Peyer's patch (tissue), 4 donors: ENCODE measurements at regions not wholly inside any gene's neighbourhood (a gene's known extent, or its start where the extent isn't known, plus 50 kb on each side); places are given as distances from the start of the nearest gene placed in this dataset.

Experiments
- DNase-seq, 3 donors: peaks; one replicate each; pipeline ENCODE4 v3.0.0-alpha.2; 2017 to 2019
- H3K27ac ChIP-seq, 4 donors: fragments of 200-600 bp; sonication (generic); one replicate each; pipeline ENCODE4 v1.5.1; 2016 to 2019
- H3K27me3 ChIP-seq, 2 donors: fragments of 200-600 bp; sonication (generic); one replicate each; pipeline ENCODE4 v1.5.1; 2019
- H3K36me3 ChIP-seq, 3 donors: fragments of 200-600 bp; sonication (generic); one replicate each; pipeline ENCODE4 v1.5.1; 2016 to 2019
- H3K4me1 ChIP-seq, 4 donors: fragments of 200-600 bp; sonication (generic); one replicate each; pipeline ENCODE4 v1.5.1; 2016 to 2019
- H3K4me3 ChIP-seq, 4 donors: fragments of 200-600 bp; sonication (generic); 1 replicate in 3 of 4; 2 replicates in 1 of 4; pipeline ENCODE4 v1.5.1; 2016 to 2019; ENCODE audit warnings: mild to moderate bottlenecking in 1 of 4
- H3K9me3 ChIP-seq, 4 donors: fragments of 200-600 bp; sonication (generic); one replicate each; pipeline ENCODE4 v1.5.1; 2016 to 2019; ENCODE audit warnings: mild to moderate bottlenecking in 1 of 4
- POLR2A ChIP-seq, 2 donors: fragments of 450-650 bp; IDR thresholded peaks; one replicate each; pipeline ENCODE4 v1.5.1; 2017; ENCODE audit warnings: antibody characterized with exemption in 2 of 2, mild to moderate bottlenecking in 2 of 2, moderate library complexity in 2 of 2
- TF ChIP-seq, protein P1 (sequence below), 6 experiments: fragments of 450-650 bp in 4 of 6; fragments of 200-600 bp in 2 of 6; sonication (generic) in 1 of 6; IDR thresholded peaks; one replicate each; pipeline ENCODE4 v1.5.1; 2017 to 2019; ENCODE audit warnings: antibody characterized with exemption in 6 of 6, mild to moderate bottlenecking in 3 of 6, moderate library complexity in 1 of 6

DNA sequence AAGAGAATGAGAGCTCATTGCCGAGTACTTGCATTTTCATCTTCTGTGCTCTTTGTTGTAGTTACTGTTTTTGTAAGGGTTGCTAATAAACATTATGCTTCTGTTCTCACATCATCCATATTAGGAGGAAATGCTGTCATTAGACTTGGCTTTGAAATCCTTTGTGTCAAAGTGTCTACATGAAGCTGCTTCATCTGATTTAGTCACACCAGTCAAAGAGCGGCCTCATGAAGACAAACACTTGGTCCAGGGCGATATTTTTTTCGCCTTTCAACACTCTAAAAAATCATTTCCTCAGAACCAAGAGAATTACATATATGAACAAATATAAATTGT, 105.0 kb downstream of the SPRY2 start:
- H3K36me3 ChIP-seq: no peaks in the 10 kb centered on the region
- no peaks in the 10 kb centered on the region for H3K9me3 ChIP-seq
- H3K4me1 ChIP-seq: no peaks in the 10 kb centered on the region
- H3K27me3 ChIP-seq: no peaks in the 10 kb centered on the region
- TF ChIP-seq, protein P1, sequence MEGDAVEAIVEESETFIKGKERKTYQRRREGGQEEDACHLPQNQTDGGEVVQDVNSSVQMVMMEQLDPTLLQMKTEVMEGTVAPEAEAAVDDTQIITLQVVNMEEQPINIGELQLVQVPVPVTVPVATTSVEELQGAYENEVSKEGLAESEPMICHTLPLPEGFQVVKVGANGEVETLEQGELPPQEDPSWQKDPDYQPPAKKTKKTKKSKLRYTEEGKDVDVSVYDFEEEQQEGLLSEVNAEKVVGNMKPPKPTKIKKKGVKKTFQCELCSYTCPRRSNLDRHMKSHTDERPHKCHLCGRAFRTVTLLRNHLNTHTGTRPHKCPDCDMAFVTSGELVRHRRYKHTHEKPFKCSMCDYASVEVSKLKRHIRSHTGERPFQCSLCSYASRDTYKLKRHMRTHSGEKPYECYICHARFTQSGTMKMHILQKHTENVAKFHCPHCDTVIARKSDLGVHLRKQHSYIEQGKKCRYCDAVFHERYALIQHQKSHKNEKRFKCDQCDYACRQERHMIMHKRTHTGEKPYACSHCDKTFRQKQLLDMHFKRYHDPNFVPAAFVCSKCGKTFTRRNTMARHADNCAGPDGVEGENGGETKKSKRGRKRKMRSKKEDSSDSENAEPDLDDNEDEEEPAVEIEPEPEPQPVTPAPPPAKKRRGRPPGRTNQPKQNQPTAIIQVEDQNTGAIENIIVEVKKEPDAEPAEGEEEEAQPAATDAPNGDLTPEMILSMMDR (IDR thresholded peaks at IDR 0.05): no peak
- no peak for TF ChIP-seq POLR2A (IDR thresholded peaks at IDR 0.05)
- peak overlapping the region in 1 of 4 donors; percentile 45 for H3K27ac ChIP-seq
- peak overlapping the region in 2 of 4 donors; percentile 1 to 2 for H3K4me3 ChIP-seq
- DNase-seq: no peak

DNA sequence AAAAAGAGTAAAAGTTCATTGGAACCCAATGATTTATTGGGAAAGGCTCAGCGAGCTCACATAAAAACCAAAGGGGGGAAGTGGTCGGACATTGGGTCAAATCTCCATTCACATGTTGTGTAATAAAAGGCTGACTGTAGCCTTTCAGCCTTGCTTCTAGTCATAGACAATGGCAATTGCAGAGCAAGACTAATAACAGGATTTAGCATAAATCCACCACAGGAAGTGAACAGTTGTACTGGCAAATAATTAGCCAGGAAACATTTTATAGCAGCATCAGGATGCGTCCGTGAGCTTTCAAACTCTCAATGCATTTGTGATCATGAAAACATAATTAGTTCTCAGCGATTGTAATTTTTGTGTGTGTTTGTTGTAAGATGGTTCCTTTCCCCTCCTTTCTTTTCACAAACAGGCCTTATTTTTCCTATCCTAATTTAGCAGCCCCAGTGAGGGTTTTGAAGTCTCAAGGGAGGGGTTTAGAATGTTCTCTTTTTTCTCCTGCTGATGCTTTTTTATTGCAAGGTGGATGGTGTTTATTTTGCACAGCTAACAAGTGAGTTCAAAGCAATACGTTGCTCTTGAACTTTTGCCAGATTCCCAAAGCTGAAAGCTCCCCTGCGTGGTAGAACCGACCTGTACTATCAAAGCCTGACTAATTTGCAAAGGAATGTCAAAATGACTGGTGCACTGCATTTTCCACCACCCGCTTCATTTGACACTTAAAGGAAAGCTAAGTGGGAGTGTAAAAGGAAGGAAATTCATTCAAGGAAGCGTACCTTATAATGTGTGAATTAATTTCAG, 105.6 kb downstream of the SPRY2 start:
- no peak for DNase-seq
- Histone ChIP-seq H3K4me1 (no peaks in the 10 kb centered on the region), H3K36me3 (no peaks in the 10 kb centered on the region), H3K27ac (peak overlapping the region in 1 of 4 donors; percentile 45), H3K4me3 (peak overlapping the region in 2 of 4 donors; percentile 1 to 2), H3K27me3 (no peaks in the 10 kb centered on the region), H3K9me3 (no peaks in the 10 kb centered on the region)
- TF ChIP-seq POLR2A (IDR thresholded peaks at IDR 0.05): no peak
- TF ChIP-seq, protein P1 (IDR thresholded peaks at IDR 0.05): no peak

DNA sequence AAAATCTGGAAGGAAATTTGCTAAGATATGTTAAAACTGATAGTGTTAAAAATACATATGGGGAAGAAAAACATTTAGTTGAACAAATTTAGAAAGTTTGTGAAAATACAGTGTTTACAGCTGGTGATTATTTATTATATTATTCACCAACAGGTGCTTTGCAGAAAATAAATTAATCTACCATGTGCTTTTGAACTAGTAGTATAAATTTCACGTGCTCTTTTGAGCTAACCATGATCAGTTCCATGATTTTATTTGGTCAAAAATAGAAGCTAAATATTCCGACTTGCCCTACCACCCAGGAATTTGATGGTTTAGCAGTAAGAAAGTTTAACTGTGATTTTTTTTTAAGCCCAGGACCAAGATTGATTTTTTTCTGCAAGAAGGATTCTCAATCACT, 113.3 kb downstream of the SPRY2 start:
- Histone ChIP-seq H3K27ac (no peak overlapping the region), H3K9me3 (no peaks in the 10 kb centered on the region), H3K4me1 (no peaks in the 10 kb centered on the region), H3K4me3 (no peak overlapping the region), H3K36me3 (no peaks in the 10 kb centered on the region), H3K27me3 (no peaks in the 10 kb centered on the region)
- no peak for TF ChIP-seq POLR2A (IDR thresholded peaks at IDR 0.05)
- TF ChIP-seq, protein P1 (IDR thresholded peaks at IDR 0.05): no peak
- DNase-seq: no peak

DNA sequence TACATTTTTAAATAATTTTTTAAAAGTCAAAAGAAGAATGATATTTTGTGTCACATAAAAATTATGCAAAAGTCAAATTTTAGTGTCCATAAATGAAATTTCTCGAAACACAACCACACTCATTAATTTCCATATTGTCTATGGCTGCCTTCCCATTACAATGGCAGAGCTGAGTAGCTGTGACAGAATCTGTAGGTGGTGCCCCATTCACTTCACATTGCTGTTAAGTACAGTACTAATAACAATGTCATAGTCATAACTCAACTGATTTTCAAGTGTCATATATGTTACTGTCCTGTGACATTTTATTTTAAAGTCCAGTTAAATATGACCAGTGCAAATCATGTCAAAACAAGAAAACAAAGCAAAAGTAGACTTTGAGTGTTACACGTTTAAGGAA, 114.3 kb downstream of the SPRY2 start:
- Histone ChIP-seq H3K27me3 (no peaks in the 10 kb centered on the region), H3K4me1 (no peaks in the 10 kb centered on the region), H3K4me3 (no peak overlapping the region), H3K9me3 (no peaks in the 10 kb centered on the region), H3K36me3 (no peaks in the 10 kb centered on the region), H3K27ac (no peak overlapping the region)
- DNase-seq: no peak
- TF ChIP-seq POLR2A (IDR thresholded peaks at IDR 0.05): no peak
- TF ChIP-seq, protein P1 (IDR thresholded peaks at IDR 0.05): no peak

DNA sequence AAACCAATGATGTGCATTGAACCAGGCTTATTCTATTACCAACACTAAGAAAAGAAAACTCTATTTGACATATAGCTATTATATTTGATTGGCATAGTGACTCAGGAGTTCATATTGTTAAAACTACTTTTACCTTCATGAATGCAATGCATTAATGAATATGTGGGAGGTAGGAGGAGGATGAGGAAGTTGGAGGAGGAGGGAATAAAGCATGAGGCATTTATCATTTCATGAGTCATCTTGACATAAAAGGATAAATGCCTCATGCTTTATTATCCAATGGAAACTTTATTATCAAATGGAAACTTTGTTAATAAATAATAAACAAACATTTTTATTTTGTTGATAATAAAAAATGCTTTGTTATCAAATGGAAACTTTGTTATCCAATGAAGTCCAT, 116.5 kb downstream of the SPRY2 start:
- Histone ChIP-seq H3K36me3 (no peaks in the 10 kb centered on the region), H3K4me3 (no peak overlapping the region), H3K9me3 (no peaks in the 10 kb centered on the region), H3K27me3 (no peaks in the 10 kb centered on the region), H3K4me1 (no peaks in the 10 kb centered on the region), H3K27ac (no peak overlapping the region)
- no peak for TF ChIP-seq POLR2A (IDR thresholded peaks at IDR 0.05)
- no peak for DNase-seq

DNA sequence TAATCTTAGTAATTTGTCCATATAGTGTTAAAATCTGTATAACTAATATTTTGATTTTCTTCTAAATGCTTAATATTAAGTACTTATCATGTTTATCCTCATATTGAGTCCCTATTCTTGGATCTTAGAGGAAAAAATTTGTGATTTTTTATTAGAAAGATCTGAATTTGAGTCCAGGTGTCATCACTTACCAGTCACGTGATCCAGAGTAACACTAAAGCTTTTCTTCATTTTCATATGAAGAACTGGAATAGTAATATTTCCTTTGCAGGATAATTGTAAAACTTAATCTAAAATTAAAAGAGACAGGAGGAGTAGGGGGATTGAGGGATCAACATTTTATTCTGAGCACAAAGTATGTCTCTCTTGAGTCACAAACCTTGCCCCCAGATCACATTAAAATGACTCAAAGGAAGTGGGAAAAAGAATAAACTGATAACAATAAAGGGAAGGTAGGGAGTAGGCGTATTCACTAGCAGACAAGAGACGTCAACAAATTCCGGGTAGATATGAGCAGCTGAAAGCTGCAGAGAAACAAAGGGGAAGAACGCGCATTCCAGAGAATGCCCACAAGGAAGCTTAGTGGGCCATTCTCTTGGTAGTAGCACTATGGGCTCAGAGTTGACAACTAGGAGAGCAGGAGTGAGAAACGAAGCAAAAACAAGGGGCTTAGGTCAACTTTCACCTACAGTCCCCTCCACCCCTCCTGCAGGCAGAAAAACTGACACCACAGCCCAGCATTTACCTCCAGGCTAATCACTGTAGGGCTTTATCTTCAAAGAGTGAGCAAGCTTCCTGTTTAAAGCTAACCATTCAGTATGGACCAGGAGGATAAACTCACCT, 123.1 kb downstream of the SPRY2 start:
- H3K27ac ChIP-seq: no peak overlapping the region
- TF ChIP-seq, protein P1 (IDR thresholded peaks at IDR 0.05): no peak
- no peak for TF ChIP-seq POLR2A (IDR thresholded peaks at IDR 0.05)
- DNase-seq: no peak

More for the DNA sequence above, 123.1 kb downstream of the SPRY2 start:
- Histone ChIP-seq H3K27me3 (no peaks in the 10 kb centered on the region), H3K36me3 (no peaks in the 10 kb centered on the region), H3K9me3 (no peaks in the 10 kb centered on the region), H3K4me1 (no peaks in the 10 kb centered on the region), H3K4me3 (no peak overlapping the region)
